AG09319 (cell line): ENCODE measurements at regions not wholly inside any gene's neighbourhood (a gene's known extent, or its start where the extent isn't known, plus 50 kb on each side); places are given as distances from the start of the nearest gene placed in this dataset.
"Not testable (repeated sequence)": the region's sequence is repeated elsewhere in the genome, so short reads cannot be mapped to it uniquely, and the experiment has no call there.

Source experiments
- DNase-seq: peaks from one replicate; pipeline ENCODE4 v3.0.0-alpha.2; 2010; ENCODE audit warnings: low read depth; ENCODE audit errors: extremely low read depth
- TF ChIP-seq, protein P1 (sequence below): IDR thresholded peaks from 2 replicates; pipeline ENCODE4 v1.5.1; 2011; ENCODE audit warnings: low read depth, mild to moderate bottlenecking, inconsistent platforms, low read length, moderate library complexity

GRCh38 chr1:25012966-25013962 is 83.2 kb upstream of the RUNX3 start:
- TF ChIP-seq, protein P1, sequence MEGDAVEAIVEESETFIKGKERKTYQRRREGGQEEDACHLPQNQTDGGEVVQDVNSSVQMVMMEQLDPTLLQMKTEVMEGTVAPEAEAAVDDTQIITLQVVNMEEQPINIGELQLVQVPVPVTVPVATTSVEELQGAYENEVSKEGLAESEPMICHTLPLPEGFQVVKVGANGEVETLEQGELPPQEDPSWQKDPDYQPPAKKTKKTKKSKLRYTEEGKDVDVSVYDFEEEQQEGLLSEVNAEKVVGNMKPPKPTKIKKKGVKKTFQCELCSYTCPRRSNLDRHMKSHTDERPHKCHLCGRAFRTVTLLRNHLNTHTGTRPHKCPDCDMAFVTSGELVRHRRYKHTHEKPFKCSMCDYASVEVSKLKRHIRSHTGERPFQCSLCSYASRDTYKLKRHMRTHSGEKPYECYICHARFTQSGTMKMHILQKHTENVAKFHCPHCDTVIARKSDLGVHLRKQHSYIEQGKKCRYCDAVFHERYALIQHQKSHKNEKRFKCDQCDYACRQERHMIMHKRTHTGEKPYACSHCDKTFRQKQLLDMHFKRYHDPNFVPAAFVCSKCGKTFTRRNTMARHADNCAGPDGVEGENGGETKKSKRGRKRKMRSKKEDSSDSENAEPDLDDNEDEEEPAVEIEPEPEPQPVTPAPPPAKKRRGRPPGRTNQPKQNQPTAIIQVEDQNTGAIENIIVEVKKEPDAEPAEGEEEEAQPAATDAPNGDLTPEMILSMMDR = no peak
- DNase-seq = no peak

- DNase-seq = no peak
- TF ChIP-seq, protein P1 = no peak
Measured at GRCh38 chr1:25011943-25012638, 82.0 kb upstream of the RUNX3 start.

GRCh38 chr1:25011275-25011674 is 81.2 kb upstream of the RUNX3 start:
- TF ChIP-seq, protein P1 = no peak
- no peak for DNase-seq

DNA sequence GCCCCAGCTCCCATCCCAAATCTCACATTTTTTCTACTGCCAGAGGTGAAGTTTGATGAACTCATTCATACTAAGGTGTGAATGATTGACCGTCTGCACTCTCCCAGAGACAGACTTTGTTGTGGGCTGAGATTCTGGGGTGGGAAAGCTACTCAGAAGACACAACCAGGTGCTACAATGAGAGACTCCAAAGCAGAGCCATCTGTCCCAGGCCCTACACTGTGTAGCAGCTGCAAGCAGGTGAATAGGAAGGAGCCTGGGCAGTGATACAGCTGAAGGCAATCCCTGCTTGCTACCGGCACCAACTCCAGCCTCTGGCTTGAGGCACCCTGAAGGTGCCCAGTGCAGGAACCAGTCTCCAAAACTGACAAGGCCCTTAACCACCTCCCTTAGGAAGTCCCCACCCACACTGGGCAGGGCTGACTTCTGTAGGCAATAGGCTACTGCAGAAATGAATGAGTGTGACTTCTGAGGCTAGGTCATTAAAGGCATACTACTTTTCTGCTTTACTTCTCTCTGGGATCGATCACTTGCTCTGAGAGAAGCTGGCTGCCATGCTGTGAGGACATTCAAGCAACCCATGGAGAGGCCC is 79.7 kb upstream of the RUNX3 start:
- DNase-seq = no peak
- TF ChIP-seq, protein P1 = no peak

DNA sequence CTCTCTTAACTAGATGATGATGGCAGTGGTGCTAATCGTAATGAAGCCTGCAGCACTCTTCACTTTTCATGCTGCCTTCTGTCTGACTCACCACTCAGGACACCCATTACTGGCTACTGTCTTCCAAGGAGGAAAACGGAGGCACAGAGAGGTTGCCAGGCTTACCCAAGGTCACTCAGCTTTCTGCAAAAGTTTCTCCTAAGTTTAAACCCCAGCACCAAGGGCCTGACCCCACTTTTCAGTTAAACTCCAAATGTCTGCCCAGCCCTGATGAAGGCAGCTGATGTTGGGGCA is 78.1 kb upstream of the RUNX3 start:
- TF ChIP-seq, protein P1 = no peak
- no peak for DNase-seq

DNA sequence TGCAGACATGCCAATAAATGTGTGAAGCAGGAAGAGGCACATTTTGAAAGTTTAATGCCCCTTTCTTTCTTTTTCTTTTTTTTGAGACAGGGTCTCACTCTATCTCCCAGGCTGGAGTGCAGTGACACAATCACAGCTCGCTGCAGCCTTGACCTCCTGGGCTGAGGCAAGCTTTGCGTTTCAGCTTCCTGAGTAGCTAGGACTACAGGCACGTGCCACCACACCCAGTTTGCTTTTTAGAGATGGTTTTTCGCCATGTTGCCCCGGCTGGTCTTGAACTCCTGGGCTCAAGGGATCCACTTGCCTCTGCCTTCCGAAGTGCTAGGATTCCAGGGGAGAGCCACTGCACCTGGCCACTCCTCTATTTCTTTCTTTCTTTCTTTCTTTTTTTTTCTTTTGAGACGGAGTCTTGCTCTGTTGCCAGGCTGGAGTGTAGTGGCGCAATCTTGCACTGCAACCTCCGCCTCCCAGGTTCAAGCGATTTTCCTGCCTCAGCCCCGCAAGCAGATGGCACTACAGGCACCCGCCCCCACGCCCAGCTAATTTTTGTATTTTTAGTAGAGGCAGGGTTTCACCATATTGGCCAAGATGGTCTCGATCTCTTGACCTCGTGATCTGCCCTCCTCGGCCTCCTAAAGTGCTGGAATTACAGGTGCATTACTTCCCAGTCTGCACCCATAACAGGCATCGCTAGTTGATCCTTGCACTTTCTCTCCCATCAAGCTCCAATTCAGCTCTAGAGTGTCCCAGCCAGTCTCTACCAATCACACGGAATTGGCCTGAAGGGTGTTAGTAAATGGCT is 77.5 kb upstream of the RUNX3 start:
- DNase-seq = not testable (repeated sequence)

- TF ChIP-seq, protein P1 = no peak
Measured at GRCh38 chr1:25006770-25007169, 76.7 kb upstream of the RUNX3 start.

More at GRCh38 chr1:25006770-25007169, 76.7 kb upstream of the RUNX3 start:
- DNase-seq = no peak
